DMS53 treated with DMSO at 0.1 percent for 48 hours (cell line): ENCODE measurements at regions not wholly inside any gene's neighbourhood (a gene's known extent, or its start where the extent isn't known, plus 50 kb on each side); places are given as distances from the start of the nearest gene placed in this dataset.

Source experiments
- DNase-seq: peaks from one replicate; lab custom pipeline; 2025; ENCODE audit not compliant: unreplicated experiment; lab: John Stamatoyannopoulos, UW

GRCh38 chr4:53697016-53697685 lies 105.9 kb upstream of the LNX1 start:
- DNase-seq: no peak

GRCh38 chr4:53695540-53696463 lies 104.5 kb upstream of the LNX1 start:
- DNase-seq: no peak

DNA sequence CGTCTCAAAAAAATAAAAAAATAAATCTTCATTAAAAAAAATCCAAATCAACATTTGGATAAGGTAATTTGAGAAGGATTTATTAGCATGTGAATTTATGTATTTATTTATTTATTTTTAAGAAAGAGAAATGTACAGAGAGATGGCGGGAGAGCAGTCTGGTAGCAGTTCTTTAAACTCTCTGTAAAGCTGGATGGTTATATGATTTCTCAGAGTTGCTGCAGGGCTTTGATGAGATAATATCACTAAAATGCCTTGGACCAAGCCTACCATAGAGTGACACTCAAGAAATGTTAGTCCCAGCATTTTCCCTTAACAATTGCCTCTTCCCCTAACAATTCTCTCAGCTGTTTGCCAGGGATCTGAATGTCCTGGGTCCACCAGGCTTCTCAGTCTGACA lies 103.4 kb upstream of the LNX1 start:
- no peak for DNase-seq

DNA sequence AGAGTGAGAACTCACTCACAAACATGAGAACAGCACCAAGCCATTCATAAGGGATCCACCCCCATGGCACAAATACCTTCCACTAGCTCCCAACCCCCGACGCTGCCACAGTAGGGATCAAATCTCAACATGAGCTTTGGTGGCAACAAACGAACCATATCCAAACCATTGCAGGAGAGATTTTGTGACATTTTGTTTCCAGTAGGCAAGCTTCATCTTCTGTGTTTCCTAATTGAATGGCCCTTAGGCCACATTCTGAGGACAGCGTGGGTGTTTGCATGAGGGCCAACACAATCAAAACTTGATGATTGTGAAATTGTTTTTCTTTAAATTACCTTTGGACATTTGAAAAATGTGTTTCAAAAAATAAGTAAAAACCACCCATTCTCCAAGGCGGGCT lies 102.6 kb upstream of the LNX1 start:
- no peak for DNase-seq

GRCh38 chr4:53693408-53693807 lies 102.1 kb upstream of the LNX1 start:
- DNase-seq: peak; percentile 25

- no peak for DNase-seq
These were observed 97.0 kb upstream of the LNX1 start for GRCh38 chr4:53688186-53688790.

GRCh38 chr4:53686521-53686920 lies 95.2 kb upstream of the LNX1 start:
- DNase-seq: no peak

DNA sequence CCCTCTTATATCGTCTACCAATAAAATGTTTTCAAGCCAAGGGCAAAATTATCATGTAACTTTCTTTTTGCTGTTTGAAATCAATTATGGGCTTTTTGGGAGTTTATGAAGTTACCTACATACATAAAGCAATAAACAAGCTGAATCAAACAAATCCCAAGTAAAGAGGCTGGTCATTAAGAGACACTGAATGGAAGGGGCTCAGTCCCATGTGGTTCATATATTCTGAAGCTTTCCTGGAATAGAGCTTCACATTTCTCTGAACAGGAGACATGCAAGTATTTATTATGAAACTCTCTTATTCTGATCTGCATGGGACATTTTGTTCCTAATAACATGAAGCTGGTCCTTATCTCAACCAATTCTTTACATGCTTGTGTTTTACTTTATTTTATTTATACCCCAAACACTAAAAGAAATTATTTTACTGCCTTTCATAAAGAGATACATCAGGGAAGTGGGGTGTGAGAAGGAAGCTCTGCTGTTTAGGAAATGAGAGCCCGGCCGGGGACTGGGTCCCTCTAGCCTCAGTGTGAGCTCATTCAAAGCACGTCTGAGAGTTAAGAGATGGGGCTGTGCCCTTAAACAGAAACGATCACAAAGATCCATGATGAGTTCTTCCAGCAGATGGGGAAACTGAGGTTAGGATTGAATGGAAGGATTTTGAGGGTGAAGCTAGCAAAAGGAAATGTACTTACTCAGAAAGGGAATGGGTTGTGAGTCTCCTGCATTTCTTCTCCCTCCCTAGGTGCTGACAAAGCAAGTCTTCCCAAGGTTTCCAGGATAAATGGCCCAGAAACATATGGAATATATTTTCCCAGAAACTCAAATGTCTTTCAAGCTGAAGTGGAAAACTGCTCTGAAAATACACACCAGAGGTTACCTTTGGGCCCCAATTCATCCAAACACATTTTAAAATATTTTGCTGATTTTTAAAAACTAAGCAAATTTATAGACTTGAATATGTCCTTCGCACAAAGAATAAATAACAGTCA lies 93.1 kb upstream of the LNX1 start:
- no peak for DNase-seq

- no peak for DNase-seq
These were observed 91.6 kb upstream of the LNX1 start for GRCh38 chr4:53682908-53683307.

GRCh38 chr4:53682196-53682595 lies 90.9 kb upstream of the LNX1 start:
- DNase-seq: no peak

DNA sequence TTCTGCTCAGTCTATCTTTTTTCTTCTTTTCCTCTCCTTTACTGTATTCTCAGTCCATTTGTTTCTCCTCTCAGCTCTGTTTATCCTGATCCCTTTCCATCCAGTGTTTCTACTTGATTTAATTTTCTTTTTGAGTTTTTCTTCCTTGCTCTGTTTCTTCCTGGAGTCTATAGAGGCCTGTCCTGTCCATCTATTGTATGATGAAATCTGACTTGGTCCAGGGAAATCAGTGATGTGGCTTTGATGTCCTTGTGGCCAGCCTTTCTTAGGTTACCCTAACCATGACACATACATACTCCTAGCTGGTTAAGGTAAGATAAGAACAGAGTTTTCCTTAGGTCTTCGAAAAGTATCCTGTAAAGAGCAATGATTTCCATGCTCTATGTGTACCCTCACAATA lies 89.3 kb upstream of the LNX1 start:
- no peak for DNase-seq

GRCh38 chr4:53680168-53680567 lies 88.9 kb upstream of the LNX1 start:
- no peak for DNase-seq

GRCh38 chr4:53676402-53676871 lies 85.2 kb upstream of the LNX1 start:
- no peak for DNase-seq

- no peak for DNase-seq
These were observed 83.6 kb upstream of the LNX1 start for GRCh38 chr4:53674903-53675302.

- peak; percentile 9 for DNase-seq
These were observed 81.6 kb upstream of the LNX1 start for GRCh38 chr4:53672873-53673272.

DNA sequence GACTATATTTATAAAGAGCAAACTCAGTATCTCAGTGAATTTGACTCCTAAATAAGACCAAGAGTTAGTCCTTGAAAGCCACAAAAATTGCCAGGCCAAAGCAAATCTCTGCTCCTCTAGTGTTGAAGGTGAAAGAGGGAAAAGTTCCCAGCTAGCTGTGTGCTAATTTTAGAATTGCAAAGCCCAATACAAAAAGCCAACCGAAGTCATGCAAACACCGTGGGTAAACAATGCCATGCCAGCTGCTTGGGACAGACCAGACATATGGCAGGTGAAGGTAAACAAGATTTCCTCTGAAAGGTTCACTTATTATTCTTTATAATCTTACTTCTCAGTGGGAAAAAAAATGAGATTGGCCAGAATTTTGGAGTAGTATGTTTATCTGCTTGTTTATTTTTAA lies 80.5 kb upstream of the LNX1 start:
- DNase-seq: peak; percentile 77

DNA sequence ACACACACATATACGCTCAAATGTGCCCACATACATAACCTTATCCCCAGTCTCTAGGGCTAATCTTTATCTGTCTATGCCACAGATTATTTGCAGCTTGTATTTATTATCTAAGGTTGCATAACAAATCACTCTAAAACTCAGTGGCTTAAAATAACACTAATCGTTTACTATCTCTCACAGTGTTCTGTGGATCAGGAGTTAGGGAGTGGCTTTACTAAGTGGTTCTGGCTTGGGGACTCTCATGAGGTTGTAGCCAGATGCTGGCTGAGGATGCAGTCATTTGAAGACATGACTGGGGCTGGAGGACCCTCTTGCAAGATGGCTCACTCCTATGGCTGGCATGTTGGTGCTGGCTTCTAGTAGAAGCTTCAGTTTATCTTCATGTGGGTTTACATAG lies 68.5 kb upstream of the LNX1 start:
- no peak for DNase-seq

- no peak for DNase-seq
These were observed 67.8 kb upstream of the LNX1 start for GRCh38 chr4:53659112-53659511.

GRCh38 chr4:53658029-53658428 lies 66.7 kb upstream of the LNX1 start:
- no peak for DNase-seq

DNA sequence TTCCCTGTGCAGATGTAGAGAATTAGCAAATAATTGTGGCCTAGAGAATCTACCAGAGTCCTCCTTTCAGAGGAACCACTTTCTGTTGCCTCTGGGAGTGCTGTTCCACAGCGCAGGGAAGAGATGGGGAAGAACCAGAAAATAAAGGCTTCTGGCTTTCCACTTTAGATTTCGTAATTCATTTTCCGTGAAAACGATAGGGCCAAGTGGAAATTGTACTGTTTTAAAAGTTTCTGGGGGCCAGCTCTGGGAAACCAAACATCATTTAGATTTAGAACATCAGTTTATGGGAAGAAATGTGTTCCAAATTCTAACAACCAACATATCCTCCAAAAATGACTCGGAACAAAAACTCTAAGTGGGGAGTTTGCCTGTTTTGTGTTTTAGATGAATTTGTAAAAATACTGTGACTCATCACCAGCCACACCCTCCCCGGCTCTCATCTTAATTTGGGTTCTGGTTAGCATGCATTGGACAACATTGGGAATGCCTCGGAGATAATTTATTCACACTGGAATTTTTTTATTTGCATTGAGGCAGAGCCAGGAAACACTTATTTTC lies 65.2 kb upstream of the LNX1 start:
- no peak for DNase-seq
